ENCODE measurements at regions not wholly inside any gene's neighbourhood (a gene's known extent, or its start where the extent isn't known, plus 50 kb on each side); places are given as distances from the start of the nearest gene placed in this dataset.
"Not testable (repeated sequence)": the region's sequence is repeated elsewhere in the genome, so short reads cannot be mapped to it uniquely, and the experiment has no call there.

GRCh38 chr1:242602001-242602400, 77.5 kb upstream of the PLD5 start:
- BruUV-seq (replicated peaks), result no TSS peak
- CTCF ChIA-PET, result no interaction called here

DNA sequence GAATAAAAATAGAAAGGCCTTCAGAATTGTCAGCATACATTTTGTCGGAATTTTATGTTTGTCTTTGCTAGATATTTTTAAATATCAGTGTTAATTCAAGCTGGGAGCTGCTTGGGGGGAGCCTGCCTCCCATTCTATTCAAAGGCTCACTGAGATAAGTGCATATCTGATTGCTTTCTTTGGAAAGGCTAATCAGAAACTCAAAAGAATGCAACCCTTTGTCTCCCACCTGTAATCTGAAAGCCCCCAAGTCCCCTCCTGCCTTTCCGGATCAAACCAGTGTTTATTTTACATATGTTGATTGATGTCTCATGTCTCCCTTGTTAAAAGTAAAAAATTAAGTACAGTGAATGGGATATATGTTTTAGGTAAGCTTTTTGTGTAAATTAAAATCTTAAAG, 69.3 kb upstream of the PLD5 start:
- H3K36me3 Mint-ChIP-seq (ENCODE audit: insufficient read depth, unreplicated experiment); DNase-seq; H3K4me3 ChIP-seq (ENCODE audit: low read depth, low read length); CTCF ChIA-PET; BruUV-seq (replicated peaks); H3K9me3 ChIP-seq; H3K4me3 Mint-ChIP-seq (ENCODE audit: unreplicated experiment); H3K9me3 Mint-ChIP-seq (ENCODE audit: unreplicated experiment); H3K36me3 ChIP-seq (ENCODE audit: control insufficient read depth, insufficient read depth, low read length); POLR2A ChIA-PET; H3K27me3 Mint-ChIP-seq (ENCODE audit: insufficient read depth, unreplicated experiment); intact Hi-C loops (cut with micrococcal nuclease; ENCODE audit: unreplicated experiment); H3K27ac Mint-ChIP-seq (ENCODE audit: unreplicated experiment); H3K4me1 Mint-ChIP-seq (ENCODE audit: low read depth, unreplicated experiment); H3K4me1 ChIP-seq; H3K27me3 ChIP-seq (replicated peaks; ENCODE audit: control insufficient read depth, insufficient read depth, low read length): not testable (repeated sequence)

More at GRCh38 chr1:242602001-242602400, 77.5 kb upstream of the PLD5 start:
- H3K27me3 Mint-ChIP-seq (ENCODE audit: insufficient read depth, unreplicated experiment), result no peaks in the 10 kb centered on the region
- no peak overlapping the region for H3K4me3 ChIP-seq (ENCODE audit: low read depth, low read length)
- H3K27me3 ChIP-seq (replicated peaks; ENCODE audit: control insufficient read depth, insufficient read depth, low read length), result no peaks in the 10 kb centered on the region
- H3K4me3 Mint-ChIP-seq (ENCODE audit: unreplicated experiment), result no peak overlapping the region
- POLR2A ChIA-PET, result no interaction called here
- intact Hi-C loops (cut with micrococcal nuclease; ENCODE audit: unreplicated experiment), result no loop called here
- no peak overlapping the region for H3K27ac Mint-ChIP-seq (ENCODE audit: unreplicated experiment)
- no peaks in the 10 kb centered on the region for H3K4me1 ChIP-seq
- DNase-seq, result no peak
- no peaks in the 10 kb centered on the region for H3K36me3 Mint-ChIP-seq (ENCODE audit: insufficient read depth, unreplicated experiment)
- no peaks in the 10 kb centered on the region for H3K9me3 Mint-ChIP-seq (ENCODE audit: unreplicated experiment)
- H3K36me3 ChIP-seq (ENCODE audit: control insufficient read depth, insufficient read depth, low read length), result no peaks in the 10 kb centered on the region
- H3K9me3 ChIP-seq, result no peaks in the 10 kb centered on the region
- TF ChIP-seq CTCF (IDR thresholded peaks at IDR 0.05; ENCODE audit: insufficient read depth in 1 of 2, low read depth in 1 of 2, low read length in 1 of 2, severe bottlenecking in 1 of 2, unreplicated experiment in 1 of 2), result no peak
- H3K4me1 Mint-ChIP-seq (ENCODE audit: low read depth, unreplicated experiment), result no peaks in the 10 kb centered on the region

DNA sequence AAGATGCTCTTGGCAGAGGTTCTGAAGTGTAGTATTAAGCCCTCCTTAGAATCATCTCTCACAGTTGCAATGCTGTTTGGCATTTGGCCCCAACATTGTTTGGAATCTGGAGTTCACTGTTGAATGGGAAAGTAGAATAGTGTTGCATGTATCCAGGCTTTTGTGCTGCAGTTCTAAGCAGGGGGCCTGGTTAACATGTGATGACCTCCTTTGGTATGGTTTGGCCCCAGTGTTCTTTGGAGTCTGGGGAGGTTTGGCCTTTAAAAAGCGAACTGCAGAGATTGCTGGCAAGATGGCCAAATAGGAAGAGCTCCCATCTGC, 61.8 kb upstream of the PLD5 start:
- TF ChIP-seq CTCF (IDR thresholded peaks at IDR 0.05; ENCODE audit: insufficient read depth in 1 of 2, low read depth in 1 of 2, low read length in 1 of 2, severe bottlenecking in 1 of 2, unreplicated experiment in 1 of 2), result no peak
- no peaks in the 10 kb centered on the region for H3K4me1 ChIP-seq
- Mint-ChIP-seq H3K27me3 (ENCODE audit: insufficient read depth, unreplicated experiment) (peaks cover 5% of the 10 kb centered on the region), H3K36me3 (ENCODE audit: insufficient read depth, unreplicated experiment) (no peaks in the 10 kb centered on the region), H3K27ac (ENCODE audit: unreplicated experiment) (no peak overlapping the region), H3K4me3 (ENCODE audit: unreplicated experiment) (no peak overlapping the region), H3K4me1 (ENCODE audit: low read depth, unreplicated experiment) (no peaks in the 10 kb centered on the region), H3K9me3 (ENCODE audit: unreplicated experiment) (peaks cover 14% of the 10 kb centered on the region)
- intact Hi-C loops (cut with micrococcal nuclease; ENCODE audit: unreplicated experiment), result no loop called here
- H3K9me3 ChIP-seq, result no peaks in the 10 kb centered on the region
- no TSS peak for BruUV-seq (replicated peaks)
- DNase-seq, result no peak
- no peaks in the 10 kb centered on the region for H3K27me3 ChIP-seq (replicated peaks; ENCODE audit: control insufficient read depth, insufficient read depth, low read length)
- H3K4me3 ChIP-seq (ENCODE audit: low read depth, low read length), result no peak overlapping the region
- POLR2A ChIA-PET, result no interaction called here
- H3K36me3 ChIP-seq (ENCODE audit: control insufficient read depth, insufficient read depth, low read length), result no peaks in the 10 kb centered on the region
- CTCF ChIA-PET, result no interaction called here

- no peak for TF ChIP-seq CTCF (IDR thresholded peaks at IDR 0.05; ENCODE audit: insufficient read depth in 1 of 2, low read depth in 1 of 2, low read length in 1 of 2, severe bottlenecking in 1 of 2, unreplicated experiment in 1 of 2)
- Histone ChIP-seq H3K27me3 (replicated peaks; ENCODE audit: control insufficient read depth, insufficient read depth, low read length) (no peaks in the 10 kb centered on the region), H3K4me1 (no peaks in the 10 kb centered on the region), H3K9me3 (no peaks in the 10 kb centered on the region), H3K36me3 (ENCODE audit: control insufficient read depth, insufficient read depth, low read length) (no peaks in the 10 kb centered on the region), H3K4me3 (ENCODE audit: low read depth, low read length) (no peak overlapping the region)
- BruUV-seq (replicated peaks), result no TSS peak
- CTCF ChIA-PET, result no interaction called here
- Mint-ChIP-seq H3K4me1 (ENCODE audit: low read depth, unreplicated experiment) (no peaks in the 10 kb centered on the region), H3K27ac (ENCODE audit: unreplicated experiment) (no peak overlapping the region), H3K9me3 (ENCODE audit: unreplicated experiment) (peaks cover 14% of the 10 kb centered on the region), H3K36me3 (ENCODE audit: insufficient read depth, unreplicated experiment) (no peaks in the 10 kb centered on the region), H3K4me3 (ENCODE audit: unreplicated experiment) (no peak overlapping the region), H3K27me3 (ENCODE audit: insufficient read depth, unreplicated experiment) (peaks cover 5% of the 10 kb centered on the region)
- intact Hi-C loops (cut with micrococcal nuclease; ENCODE audit: unreplicated experiment), result no loop called here
- POLR2A ChIA-PET, result no interaction called here
- DNase-seq, result no peak
Measured at GRCh38 chr1:242585616-242586359, 61.3 kb upstream of the PLD5 start.

All from Caco-2 (cell line).